GM23248 (cell line): ENCODE measurements at regions not wholly inside any gene's neighbourhood (a gene's known extent, or its start where the extent isn't known, plus 50 kb on each side); places are given as distances from the start of the nearest gene placed in this dataset.

Experiments
- EZH2 ChIP-seq: fragments of 200-600 bp; sonication (generic); IDR thresholded peaks from 2 replicates; pipeline ENCODE4 v1.6.1; 2018; ENCODE audit warnings: antibody characterized with exemption, mild to moderate bottlenecking; ENCODE audit not compliant: insufficient read depth, poor library complexity, severe bottlenecking
- EZH2phosphoT487 ChIP-seq: fragments of 200-600 bp; sonication (generic); IDR thresholded peaks from 2 replicates; pipeline ENCODE4 v1.6.1; 2018; ENCODE audit warnings: antibody characterized with exemption, moderate library complexity, mild to moderate bottlenecking, low read depth; ENCODE audit not compliant: insufficient read depth

- no peak for TF ChIP-seq EZH2
- TF ChIP-seq EZH2phosphoT487, result no peak
Measured at GRCh38 chr15:77553257-77553656, 79.5 kb downstream of the LINGO1 start.
